ENCODE measurements at regions not wholly inside any gene's neighbourhood (a gene's known extent, or its start where the extent isn't known, plus 50 kb on each side); places are given as distances from the start of the nearest gene placed in this dataset.
A peak's percentile ranks its signal among the peaks of the same experiment; 100 is the strongest.

DNA sequence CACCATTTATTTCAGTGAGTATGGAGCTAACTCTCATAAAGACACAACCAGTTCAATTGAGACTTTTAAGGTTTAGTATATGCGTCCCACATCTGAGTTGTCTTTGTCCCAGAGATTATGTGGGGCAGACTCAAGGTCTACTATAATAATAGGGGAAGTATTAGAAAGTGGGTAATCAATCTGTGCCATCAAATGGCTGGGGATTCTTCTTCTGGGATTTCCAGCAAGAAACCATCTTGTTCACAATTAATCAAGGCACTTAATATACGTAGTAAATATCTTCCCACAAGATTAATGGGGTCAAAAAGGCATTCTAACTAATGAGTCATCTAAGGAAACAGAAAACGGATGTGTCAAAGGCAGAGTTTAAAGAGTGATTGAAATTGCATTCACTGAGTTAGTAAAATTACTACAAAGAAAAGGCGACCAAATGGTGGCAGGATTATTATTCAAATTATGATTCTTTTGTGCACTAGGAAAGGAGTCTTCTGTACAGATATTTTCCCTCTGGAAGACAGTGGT lies 179.8 kb upstream of the REG3G start:
- DNase-seq: no peak
- TF ChIP-seq GATA1 (IDR thresholded peaks at IDR 0.05; ENCODE audit: low read depth, low read length) (no peak), POLR2A (IDR thresholded peaks at IDR 0.05; ENCODE audit: low read length) (no peak)

DNA sequence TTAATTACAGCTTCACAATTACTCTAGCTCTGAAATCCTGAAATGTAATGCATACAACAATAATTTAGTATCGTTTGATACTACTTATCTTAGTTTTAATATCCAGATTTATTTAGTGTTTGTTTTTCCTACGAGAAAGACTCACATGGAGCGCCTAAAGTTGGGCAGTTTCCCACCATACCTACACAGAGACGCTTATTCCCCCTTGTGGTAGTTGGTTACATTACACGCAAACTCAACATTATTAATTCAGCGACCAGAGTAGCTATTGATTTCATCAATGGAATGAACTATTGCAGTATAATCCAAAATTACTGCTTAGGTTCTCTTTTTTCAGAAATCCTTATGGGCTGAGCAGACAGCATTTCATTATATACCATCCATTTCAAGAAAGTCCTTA lies 164.0 kb upstream of the REG3G start:
- TF ChIP-seq POLR2A (IDR thresholded peaks at IDR 0.05; ENCODE audit: low read length) (no peak), GATA1 (IDR thresholded peaks at IDR 0.05; ENCODE audit: low read depth, low read length) (no peak)

DNA sequence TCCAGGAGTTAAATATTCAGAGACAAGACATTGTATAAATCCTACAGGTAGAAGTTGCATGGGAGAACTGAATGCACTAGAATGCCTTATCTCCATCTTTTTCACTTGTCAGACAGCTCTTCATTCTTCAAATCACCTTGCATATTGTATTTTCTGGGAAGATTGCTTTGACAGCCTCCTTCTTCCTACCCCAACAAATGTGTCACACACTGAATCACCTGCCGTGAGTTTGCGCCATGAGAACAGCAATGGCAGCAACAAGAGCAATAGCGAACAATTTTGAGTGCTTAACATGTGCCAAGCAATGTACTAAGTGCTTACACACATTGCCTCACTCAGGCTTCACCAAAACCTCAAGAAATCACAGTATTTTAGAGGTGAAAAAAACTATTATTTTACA lies 161.3 kb upstream of the REG3G start:
- TF ChIP-seq GATA1 (IDR thresholded peaks at IDR 0.05; ENCODE audit: low read depth, low read length): no peak
- no peak for TF ChIP-seq POLR2A (IDR thresholded peaks at IDR 0.05; ENCODE audit: low read length)
- DNase-seq: no peak

More for the DNA sequence above, 164.0 kb upstream of the REG3G start:
- peak; percentile 1 to 16 for DNase-seq

DNA sequence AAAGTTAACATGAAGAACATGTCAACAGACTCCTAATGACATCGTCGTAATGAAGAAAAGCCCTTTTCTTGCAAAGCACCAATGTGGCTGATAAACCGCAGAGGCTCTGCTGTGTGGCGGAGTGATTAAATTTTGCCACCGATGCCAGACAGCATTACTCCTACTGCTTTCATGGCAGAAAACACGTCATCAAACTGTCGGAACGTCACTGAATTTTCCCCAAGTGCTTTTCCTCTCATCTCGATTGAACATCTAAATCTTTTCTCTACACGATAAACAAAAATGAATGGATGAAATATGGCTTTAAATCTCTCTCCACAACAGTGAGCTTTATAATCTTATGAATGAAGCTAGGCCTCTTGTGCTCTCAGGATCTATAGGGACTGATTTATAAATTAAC lies 159.8 kb upstream of the REG3G start:
- no peak for TF ChIP-seq POLR2A (IDR thresholded peaks at IDR 0.05; ENCODE audit: low read length)
- TF ChIP-seq GATA1 (IDR thresholded peaks at IDR 0.05; ENCODE audit: low read depth, low read length): no peak
- DNase-seq: no peak

DNA sequence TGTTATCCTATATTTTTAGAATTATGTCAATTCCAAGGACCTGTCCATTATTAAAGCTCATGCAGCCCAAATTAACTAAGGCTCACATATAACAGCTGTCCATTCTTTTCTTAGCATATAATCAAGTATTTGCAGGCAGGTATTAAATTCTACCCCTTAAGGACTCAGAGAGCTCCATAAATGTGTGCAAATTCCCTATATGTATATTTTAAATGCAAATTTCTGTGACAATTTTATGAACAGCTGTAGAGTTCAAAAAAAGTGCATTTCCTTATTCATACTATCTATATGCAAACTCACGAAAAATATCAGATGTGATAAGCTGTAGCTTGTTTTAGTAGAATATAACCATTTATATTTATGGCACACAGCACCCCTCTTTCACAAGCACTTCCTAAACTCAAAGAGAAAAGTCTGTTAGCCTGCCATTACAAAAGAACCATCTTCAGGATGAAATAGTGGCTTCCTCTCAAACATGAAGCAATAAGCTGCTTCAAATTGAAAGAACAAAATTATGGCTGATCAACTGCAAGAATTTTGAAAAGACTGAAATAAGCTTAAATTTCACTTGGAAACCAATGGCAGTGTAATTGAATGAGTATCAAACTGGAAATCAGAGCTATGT lies 155.0 kb upstream of the REG3G start:
- TF ChIP-seq POLR2A (IDR thresholded peaks at IDR 0.05; ENCODE audit: low read length) (no peak), GATA1 (IDR thresholded peaks at IDR 0.05; ENCODE audit: low read depth, low read length) (no peak)
- no peak for DNase-seq

DNA sequence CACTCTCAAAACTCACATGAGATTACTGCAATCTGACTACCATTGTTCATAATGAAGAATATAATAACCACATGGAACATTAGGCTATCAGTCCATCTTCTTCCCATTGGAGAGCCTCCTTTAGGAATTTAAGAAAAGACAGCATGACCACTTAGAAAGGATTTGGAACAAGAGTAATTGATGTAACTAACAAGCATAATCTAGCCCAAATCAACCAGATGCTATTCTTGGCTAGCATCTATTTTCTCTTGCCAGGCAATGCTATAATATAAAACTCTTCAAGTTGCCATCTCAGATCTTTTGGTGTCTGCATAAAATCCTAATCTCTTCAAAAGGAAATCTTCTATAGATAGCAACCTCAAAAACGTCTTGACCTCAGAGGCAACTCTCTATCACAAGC lies 152.0 kb upstream of the REG3G start:
- TF ChIP-seq GATA1 (IDR thresholded peaks at IDR 0.05; ENCODE audit: low read depth, low read length): no peak
- no peak for TF ChIP-seq POLR2A (IDR thresholded peaks at IDR 0.05; ENCODE audit: low read length)
- DNase-seq: no peak

DNA sequence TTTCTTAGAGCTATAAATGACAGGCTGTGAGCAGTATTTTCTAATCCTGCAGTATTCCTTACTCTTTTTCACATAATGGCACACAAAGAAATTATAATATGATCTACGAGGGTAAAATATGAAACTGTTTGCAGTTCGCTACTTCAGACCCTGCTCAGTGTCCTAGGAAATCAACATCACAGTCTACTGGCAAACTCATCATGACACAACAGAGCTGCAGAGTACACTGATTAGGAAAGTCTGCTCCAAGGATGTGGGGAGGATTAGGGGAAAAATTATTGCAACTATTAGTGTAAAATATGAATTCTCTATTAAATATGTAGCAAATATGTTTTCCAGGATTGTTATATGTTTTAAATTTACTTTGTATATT lies 149.2 kb upstream of the REG3G start:
- no peak for DNase-seq
- TF ChIP-seq GATA1 (IDR thresholded peaks at IDR 0.05; ENCODE audit: low read depth, low read length): no peak

DNA sequence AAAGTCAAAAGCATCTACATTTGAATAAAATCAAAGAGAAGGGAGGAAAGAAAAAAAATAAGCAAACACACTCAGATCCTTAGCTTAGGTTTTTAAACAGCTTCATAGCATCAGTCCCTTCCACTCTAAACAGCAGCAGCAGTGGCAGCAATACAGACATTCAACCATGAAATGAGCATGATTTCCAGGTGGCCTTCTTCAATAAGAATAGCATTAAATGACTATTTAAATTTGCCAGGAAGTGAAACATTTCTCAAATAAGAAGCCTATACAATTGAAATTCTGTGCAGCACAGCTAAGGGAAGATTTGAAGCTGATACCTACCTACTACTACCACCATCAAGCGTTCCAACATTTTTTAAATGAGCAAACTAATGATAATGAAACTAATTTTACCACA lies 138.1 kb upstream of the REG3G start:
- TF ChIP-seq POLR2A (IDR thresholded peaks at IDR 0.05; ENCODE audit: low read length) (no peak), GATA1 (IDR thresholded peaks at IDR 0.05; ENCODE audit: low read depth, low read length) (no peak)
- DNase-seq: no peak

DNA sequence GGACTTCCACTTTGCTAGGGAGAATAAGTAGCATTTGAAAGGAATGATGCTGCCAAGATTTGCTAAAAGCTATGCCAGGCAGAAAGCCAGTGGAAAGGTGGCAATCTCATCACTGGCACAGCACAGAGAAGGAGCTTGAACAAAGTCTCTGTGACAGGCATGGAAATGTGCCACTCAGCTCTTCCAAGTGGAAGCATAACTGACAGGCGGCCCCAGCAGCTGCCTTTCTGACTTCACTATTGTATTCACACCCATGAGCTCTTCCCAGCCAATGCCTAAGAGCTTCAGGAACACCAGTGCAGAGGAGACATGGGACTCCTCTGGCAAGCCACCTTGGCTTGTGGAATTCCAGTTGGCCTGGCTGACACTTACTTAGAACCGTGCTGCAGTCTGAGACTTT lies 134.6 kb upstream of the REG3G start:
- DNase-seq: no peak
- no peak for TF ChIP-seq POLR2A (IDR thresholded peaks at IDR 0.05; ENCODE audit: low read length)
- TF ChIP-seq GATA1 (IDR thresholded peaks at IDR 0.05; ENCODE audit: low read depth, low read length): no peak

DNA sequence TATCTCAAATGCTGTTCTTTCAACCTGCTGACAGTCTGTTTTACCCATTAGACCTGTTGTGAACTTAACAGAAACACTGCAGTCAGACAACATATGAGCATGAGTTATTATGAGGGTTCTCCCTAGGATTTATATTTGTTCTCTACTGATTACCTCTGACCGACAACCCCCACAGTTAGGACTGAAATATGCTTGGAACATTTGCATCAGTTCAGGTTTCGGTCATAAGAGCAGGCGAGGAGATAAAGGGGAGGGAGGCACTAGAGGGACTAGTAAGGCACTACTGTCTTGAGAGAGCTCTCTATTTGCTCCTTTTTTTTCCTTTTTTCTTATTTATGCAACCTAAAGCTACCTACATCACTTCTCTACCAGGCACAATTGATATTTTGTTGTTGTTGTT lies 133.2 kb upstream of the REG3G start:
- no peak for DNase-seq
- TF ChIP-seq GATA1 (IDR thresholded peaks at IDR 0.05; ENCODE audit: low read depth, low read length): no peak
- TF ChIP-seq POLR2A (IDR thresholded peaks at IDR 0.05; ENCODE audit: low read length): no peak

DNA sequence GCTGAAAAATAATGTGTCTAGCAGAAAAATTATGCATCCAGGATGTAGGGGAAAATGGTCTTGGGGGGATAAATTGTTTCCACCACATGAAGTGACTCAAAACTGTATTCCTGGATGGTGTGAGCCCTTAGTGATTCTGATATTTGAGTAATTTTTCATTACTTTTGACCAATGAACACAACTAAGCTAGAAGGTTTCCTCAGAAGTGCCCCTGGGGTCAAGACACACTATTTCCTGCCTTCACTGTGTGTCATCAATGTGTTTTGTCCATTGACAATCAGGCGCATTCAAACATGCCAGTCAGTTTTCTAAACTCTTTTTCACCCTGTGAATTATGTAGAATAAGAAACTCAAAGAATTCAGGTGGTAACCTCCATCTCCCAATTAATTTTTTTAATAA lies 130.5 kb upstream of the REG3G start:
- TF ChIP-seq POLR2A (IDR thresholded peaks at IDR 0.05; ENCODE audit: low read length) (no peak), GATA1 (IDR thresholded peaks at IDR 0.05; ENCODE audit: low read depth, low read length) (no peak)
- no peak for DNase-seq

DNA sequence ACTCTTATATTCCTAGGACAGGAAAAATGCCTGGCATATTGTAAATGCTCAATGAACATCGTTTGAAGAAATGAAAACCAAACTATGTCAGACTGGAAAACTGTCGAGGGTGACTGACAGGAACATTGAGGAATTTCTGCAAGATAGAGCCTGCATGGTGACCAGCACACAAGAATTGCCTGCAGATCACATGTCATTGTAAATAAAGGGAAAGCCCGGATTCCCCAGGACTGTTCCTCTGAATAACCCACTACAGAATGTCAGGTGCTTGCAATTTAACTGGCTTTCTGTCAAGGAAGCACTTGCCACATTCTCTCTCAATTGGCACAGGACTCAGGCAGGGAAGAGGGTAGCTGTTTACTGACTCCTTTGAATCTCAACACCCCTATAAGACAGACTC lies 129.0 kb upstream of the REG3G start:
- no peak for TF ChIP-seq POLR2A (IDR thresholded peaks at IDR 0.05; ENCODE audit: low read length)
- TF ChIP-seq GATA1 (IDR thresholded peaks at IDR 0.05; ENCODE audit: low read depth, low read length): no peak
- DNase-seq: no peak

DNA sequence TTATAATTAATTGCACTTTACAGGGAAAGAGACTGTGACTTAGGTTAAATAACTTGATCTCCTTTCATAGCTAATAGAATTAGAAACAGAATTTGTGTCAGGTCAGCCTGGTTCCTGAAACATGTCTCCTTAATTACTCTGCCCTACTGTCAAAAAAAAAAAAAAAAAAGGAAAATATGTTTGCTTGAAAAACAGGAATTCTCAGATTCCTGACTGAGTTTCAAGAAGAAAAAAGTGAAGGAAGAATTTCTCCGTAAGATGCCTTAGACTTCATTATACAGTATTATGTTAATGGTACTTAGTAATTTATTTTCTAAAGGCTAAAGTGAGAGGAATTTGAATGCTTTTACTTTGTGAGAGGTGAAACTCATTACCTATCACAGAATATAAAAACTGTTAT lies 118.4 kb upstream of the REG3G start:
- no peak for TF ChIP-seq GATA1 (IDR thresholded peaks at IDR 0.05; ENCODE audit: low read depth, low read length)
- TF ChIP-seq POLR2A (IDR thresholded peaks at IDR 0.05; ENCODE audit: low read length): no peak
- no peak for DNase-seq

DNA sequence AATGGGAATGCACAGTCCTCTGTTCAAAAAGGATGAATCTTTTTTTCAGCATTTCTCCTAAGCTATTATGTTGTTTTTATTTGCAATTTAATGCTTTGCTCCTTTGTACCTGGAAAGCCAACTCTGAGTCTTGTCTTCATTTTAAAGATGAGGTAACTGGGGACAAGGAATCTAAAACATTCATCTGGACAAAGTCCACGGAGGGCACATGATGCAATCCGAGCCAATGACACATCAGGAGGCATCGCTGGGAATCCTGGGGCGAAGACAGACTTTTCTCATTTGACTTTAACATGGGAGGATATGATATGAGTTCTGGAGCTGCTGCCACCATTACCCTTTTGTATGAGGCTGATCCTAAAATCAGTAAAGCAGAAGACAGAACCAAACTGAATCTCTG lies 116.5 kb upstream of the REG3G start:
- no peak for TF ChIP-seq POLR2A (IDR thresholded peaks at IDR 0.05; ENCODE audit: low read length)
- TF ChIP-seq GATA1 (IDR thresholded peaks at IDR 0.05; ENCODE audit: low read depth, low read length): no peak
- DNase-seq: no peak

DNA sequence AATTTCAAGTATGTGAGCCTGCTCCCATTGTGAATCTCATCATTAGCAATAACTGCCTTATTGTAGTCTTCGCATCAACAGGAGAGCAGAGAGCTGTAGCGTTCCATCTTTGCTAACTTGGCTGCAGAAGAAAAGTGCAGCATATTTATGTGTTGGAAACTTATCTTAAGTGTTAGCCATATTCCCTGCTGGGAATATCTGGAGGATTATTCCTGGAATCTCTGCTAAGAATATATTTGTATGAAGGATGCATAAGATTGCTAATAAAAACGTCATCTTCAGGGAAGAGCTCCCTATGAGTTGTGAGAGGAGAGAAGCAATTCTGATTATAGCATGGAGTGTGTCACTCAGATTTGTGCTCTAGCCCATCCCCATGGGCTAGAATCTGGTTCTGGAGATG lies 115.1 kb upstream of the REG3G start:
- no peak for DNase-seq
- TF ChIP-seq POLR2A (IDR thresholded peaks at IDR 0.05; ENCODE audit: low read length) (no peak), GATA1 (IDR thresholded peaks at IDR 0.05; ENCODE audit: low read depth, low read length) (no peak)

DNA sequence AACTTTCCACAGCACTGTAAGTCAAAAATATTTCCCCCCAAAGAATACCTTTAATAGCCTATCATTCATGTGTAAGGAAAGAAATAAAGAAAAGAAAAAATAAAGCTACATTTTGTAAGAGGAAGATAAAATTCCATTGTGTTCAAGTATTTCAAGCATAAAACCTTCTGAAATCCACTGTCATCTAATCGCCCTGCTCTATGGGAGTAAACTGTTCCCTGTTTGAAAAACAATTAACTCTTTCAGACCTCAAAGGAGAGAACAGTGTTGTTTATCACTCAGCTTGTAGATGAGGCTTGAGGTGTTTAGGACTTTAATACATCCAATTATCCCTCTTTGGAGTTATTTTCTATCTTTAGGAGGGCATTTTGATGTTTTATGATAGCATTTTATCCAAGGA lies 112.2 kb upstream of the REG3G start:
- DNase-seq: no peak
- no peak for TF ChIP-seq POLR2A (IDR thresholded peaks at IDR 0.05; ENCODE audit: low read length)
- TF ChIP-seq GATA1 (IDR thresholded peaks at IDR 0.05; ENCODE audit: low read depth, low read length): no peak
